Naive B cell (primary cell): ENCODE measurements at regions not wholly inside any gene's neighbourhood (a gene's known extent, or its start where the extent isn't known, plus 50 kb on each side); places are given as distances from the start of the nearest gene placed in this dataset.
A peak's percentile ranks its signal among the peaks of the same experiment; 100 is the strongest.
"Not testable (repeated sequence)": the region's sequence is repeated elsewhere in the genome, so short reads cannot be mapped to it uniquely, and the experiment has no call there.

Experiments
- ATAC-seq, 2 donors: fragments of 150-1000 bp; cut with Tn5 transposase; 2 replicates each; pipeline ENCODE4 v1.10.0; 2021; ENCODE audit warnings: low read depth in 2 of 2, mild to moderate bottlenecking in 2 of 2, moderate library complexity in 2 of 2
- DNase-seq: peaks from one replicate; pipeline ENCODE4 v3.0.0; 2022
- H3K27ac Mint-ChIP-seq, 6 donors: one replicate each; pipeline ENCODE4 v1.8.0; 2020 to 2022; ENCODE audit warnings: mild to moderate bottlenecking in 6 of 6, mixed read lengths in 6 of 6, moderate library complexity in 5 of 6, inconsistent platforms in 2 of 6
- H3K27me3 Mint-ChIP-seq, 3 donors: one replicate each; pipeline ENCODE4 v1.8.0; 2021 to 2022; ENCODE audit warnings: mixed read lengths in 3 of 3, mild to moderate bottlenecking in 1 of 3
- H3K36me3 Mint-ChIP-seq, 2 donors: one replicate each; pipeline ENCODE4 v1.8.0; 2020 to 2022; ENCODE audit warnings: mixed read lengths in 2 of 2, inconsistent platforms in 1 of 2, mild to moderate bottlenecking in 1 of 2
- H3K4me1 Mint-ChIP-seq, 3 donors: one replicate each; pipeline ENCODE4 v1.8.0; 2020 to 2022; ENCODE audit warnings: mixed read lengths in 3 of 3, inconsistent platforms in 1 of 3, mild to moderate bottlenecking in 1 of 3, moderate library complexity in 1 of 3
- H3K4me3 Mint-ChIP-seq, 8 donors: one replicate each; pipeline ENCODE4 v1.8.0; 2020 to 2022; ENCODE audit warnings: mild to moderate bottlenecking in 8 of 8, mixed read lengths in 8 of 8, moderate library complexity in 8 of 8, inconsistent platforms in 2 of 8
- H3K9me3 Mint-ChIP-seq, 7 donors: one replicate each; pipeline ENCODE4 v1.8.0; 2020 to 2022; ENCODE audit warnings: mixed read lengths in 7 of 7, mild to moderate bottlenecking in 5 of 7, inconsistent platforms in 2 of 7, moderate library complexity in 1 of 7

DNA sequence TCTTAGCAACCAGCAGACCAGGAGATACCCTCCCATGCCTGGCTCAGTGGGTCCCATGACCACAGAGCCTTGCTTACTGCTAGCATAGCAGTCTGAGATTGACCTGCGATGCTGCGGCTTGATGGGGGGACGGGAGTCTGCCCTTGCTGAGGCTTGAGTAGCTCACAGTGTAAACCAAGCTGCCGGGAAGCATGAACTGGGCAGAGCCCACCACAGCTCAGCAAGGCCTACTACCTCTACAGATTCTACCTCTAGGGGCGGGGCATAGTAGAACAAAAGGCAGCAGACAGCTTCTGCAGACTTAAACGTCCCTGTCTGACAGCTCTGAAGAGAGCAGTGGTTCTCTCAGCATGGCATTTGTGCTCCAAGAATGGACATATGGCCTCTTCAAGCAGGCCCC, 86.7 kb upstream of the OR4E1 start:
- DNase-seq, H3K36me3 Mint-ChIP-seq, H3K4me3 Mint-ChIP-seq, H3K27ac Mint-ChIP-seq, H3K4me1 Mint-ChIP-seq, ATAC-seq: not testable (repeated sequence)
- Mint-ChIP-seq H3K27me3 (peaks cover 32 to 44% (median 37%) of the 10 kb centered on the region in 3 donors), H3K9me3 (peaks cover 10 to 23% (median 12%) of the 10 kb centered on the region in 7 donors)

DNA sequence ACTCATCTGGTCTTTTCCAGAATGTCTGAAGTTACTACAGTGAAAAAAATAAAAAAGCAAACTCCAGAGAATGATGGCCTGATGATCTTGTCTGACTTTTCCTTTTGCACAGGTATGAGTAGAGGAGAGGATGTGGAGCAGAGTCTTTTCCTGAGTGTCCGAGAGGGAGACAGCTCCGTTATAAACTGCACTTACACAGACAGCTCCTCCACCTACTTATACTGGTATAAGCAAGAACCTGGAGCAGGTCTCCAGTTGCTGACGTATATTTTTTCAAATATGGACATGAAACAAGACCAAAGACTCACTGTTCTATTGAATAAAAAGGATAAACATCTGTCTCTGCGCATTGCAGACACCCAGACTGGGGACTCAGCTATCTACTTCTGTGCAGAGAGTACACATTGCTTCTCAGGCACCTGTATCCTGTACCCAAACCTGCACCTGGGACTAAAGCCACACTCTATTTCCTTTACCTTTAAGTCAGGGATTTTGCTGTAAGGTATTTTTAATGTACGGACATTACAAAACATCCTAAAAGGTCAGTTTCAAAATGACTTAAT, 75.8 kb upstream of the OR4E1 start:
- Mint-ChIP-seq H3K27me3 (peaks cover 15 to 18% (median 16%) of the 10 kb centered on the region in 3 donors), H3K4me1 (peaks cover 4 to 6% (median 5%) of the 10 kb centered on the region in 3 donors), H3K36me3 (no peaks in the 10 kb centered on the region), H3K9me3 (no peaks in the 10 kb centered on the region), H3K4me3 (no peak overlapping the region), H3K27ac (no peak overlapping the region)
- ATAC-seq (no peak), DNase-seq (no peak)

DNA sequence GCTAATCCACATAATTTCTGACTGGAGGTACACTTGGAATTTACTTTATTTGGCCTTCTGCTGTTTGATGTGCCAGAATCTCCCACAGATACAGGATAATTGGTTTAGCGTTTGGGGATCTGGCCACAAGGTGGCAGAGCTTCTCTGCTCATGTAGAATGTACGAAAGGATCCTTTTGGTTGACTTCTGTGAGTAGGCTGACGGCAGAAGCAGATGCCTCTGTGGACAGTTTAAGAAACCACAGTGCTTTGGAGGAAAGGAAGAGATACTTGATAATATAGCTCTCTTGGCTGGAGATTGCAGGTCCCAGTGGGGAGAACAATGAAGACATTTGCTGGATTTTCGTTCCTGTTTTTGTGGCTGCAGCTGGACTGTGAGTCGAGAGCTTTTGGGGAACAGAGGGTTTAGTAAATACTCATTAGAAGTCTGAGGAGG, 75.3 kb upstream of the OR4E1 start:
- peaks cover 15 to 21% (median 17%) of the 10 kb centered on the region in 3 donors for H3K27me3 Mint-ChIP-seq
- ATAC-seq (peak in 1 of 2 donors; percentile 35), DNase-seq (no peak)
- no peaks in the 10 kb centered on the region for H3K9me3 Mint-ChIP-seq
- H3K4me1 Mint-ChIP-seq = peaks cover 4 to 6% (median 5%) of the 10 kb centered on the region in 3 donors
- H3K27ac Mint-ChIP-seq = peak overlapping the region in 1 of 6 donors; percentile 53
- peak overlapping the region in 1 of 8 donors; percentile 8 for H3K4me3 Mint-ChIP-seq
- H3K36me3 Mint-ChIP-seq = no peaks in the 10 kb centered on the region

DNA sequence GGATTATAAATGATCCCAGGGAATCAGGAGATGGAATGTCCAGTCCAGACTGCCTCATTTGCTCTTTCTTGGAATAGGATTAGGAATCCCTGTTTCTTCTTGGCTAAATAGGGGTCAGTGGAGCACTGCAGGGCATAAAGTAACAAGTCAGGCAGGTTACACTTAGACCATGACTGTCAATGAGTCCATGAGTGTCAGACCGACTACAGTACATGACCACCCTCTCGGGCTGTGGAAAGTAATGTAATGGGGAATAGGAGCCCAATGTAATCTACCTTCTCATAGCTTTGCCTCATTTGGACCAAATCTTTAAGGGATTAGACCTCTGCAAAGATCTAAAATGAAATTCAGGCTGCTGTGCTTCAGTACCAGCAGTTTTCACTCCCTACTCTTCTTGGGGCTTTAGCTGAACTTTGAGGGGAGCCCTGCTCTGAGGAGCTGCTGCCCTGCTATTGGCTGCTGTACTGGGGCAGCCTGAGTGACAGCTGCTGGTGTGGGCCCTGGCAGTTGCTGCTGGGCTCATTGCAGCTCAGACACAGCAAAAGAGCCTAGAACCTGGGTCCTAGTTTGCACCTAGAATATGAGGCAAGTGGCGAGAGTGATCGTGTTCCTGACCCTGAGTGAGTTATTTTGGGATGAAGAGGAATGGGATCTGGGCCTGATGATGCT, 62.2 kb upstream of the OR4E1 start:
- H3K27me3 Mint-ChIP-seq = peaks cover 37 to 72% (median 58%) of the 10 kb centered on the region in 3 donors
- no peak for DNase-seq

DNA sequence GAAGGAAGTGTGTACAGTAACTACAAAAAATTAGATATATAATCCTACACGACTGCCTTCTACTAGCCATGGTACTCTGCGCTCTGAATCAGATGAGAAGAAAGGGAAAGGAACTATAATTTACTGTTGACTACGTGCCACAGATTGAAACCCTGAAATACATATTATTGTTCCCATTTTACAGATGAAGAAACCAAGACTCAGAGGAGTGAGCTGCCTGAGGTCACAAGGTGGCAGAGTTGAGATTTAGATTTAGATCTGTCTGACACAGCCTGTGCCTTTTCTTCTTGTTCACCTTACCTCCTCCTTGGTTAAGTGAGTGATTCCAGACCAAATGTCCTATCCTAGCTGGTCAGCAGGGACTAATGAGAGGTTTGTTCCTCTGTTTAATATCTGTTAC, 61.6 kb upstream of the OR4E1 start:
- Mint-ChIP-seq H3K4me3 (no peak overlapping the region), H3K9me3 (peaks cover 0 to 5% (median 0%) of the 10 kb centered on the region in 7 donors)

More for the DNA sequence above, 62.2 kb upstream of the OR4E1 start:
- H3K27ac Mint-ChIP-seq = no peak overlapping the region
- ATAC-seq = no peak
- H3K4me1 Mint-ChIP-seq = peaks cover 0 to 7% (median 0%) of the 10 kb centered on the region in 3 donors
- H3K36me3 Mint-ChIP-seq = no peaks in the 10 kb centered on the region
- H3K9me3 Mint-ChIP-seq = peaks cover 0 to 5% (median 0%) of the 10 kb centered on the region in 7 donors
- H3K4me3 Mint-ChIP-seq = no peak overlapping the region

DNA sequence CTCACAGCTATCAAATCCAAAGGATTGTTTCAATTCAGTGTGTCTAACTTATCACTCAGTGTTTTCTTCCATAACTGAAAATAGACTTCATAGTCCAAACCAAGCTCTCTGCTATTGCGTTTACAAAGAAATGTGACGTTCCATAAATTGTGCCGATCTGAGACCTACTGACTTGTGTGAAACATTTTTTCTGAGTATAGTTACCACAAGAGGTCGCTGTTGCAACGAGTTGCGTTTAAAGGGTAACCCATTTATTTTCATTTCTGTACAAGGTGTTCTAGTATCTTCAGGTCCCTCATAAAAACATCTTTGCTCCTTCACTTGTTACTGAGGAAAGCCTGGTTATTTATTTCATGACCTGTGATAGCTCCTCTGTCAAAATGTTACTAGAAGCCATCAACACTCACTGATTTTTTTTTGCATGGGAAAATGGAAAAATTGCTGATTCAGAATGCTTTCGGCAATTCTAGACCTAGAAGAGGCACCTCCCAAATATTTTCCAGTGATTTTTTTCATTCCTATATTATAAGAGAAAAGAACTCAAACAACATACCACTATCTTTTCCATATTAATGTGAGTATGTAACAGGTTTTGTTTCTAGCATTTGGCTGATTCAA, 60.9 kb upstream of the OR4E1 start:
- Mint-ChIP-seq H3K9me3 (peaks cover 0 to 5% (median 0%) of the 10 kb centered on the region in 7 donors), H3K36me3 (no peaks in the 10 kb centered on the region), H3K4me3 (no peak overlapping the region), H3K27ac (no peak overlapping the region), H3K4me1 (peaks cover 0 to 7% (median 6%) of the 10 kb centered on the region in 3 donors), H3K27me3 (peaks cover 28 to 65% (median 52%) of the 10 kb centered on the region in 3 donors)
- DNase-seq = no peak
- ATAC-seq = no peak

More for the DNA sequence above, 61.6 kb upstream of the OR4E1 start:
- Mint-ChIP-seq H3K4me1 (peaks cover 0 to 7% (median 2%) of the 10 kb centered on the region in 3 donors), H3K36me3 (no peaks in the 10 kb centered on the region), H3K27me3 (peaks cover 34 to 66% (median 54%) of the 10 kb centered on the region in 3 donors), H3K27ac (no peak overlapping the region)
- DNase-seq (no peak), ATAC-seq (no peak)

DNA sequence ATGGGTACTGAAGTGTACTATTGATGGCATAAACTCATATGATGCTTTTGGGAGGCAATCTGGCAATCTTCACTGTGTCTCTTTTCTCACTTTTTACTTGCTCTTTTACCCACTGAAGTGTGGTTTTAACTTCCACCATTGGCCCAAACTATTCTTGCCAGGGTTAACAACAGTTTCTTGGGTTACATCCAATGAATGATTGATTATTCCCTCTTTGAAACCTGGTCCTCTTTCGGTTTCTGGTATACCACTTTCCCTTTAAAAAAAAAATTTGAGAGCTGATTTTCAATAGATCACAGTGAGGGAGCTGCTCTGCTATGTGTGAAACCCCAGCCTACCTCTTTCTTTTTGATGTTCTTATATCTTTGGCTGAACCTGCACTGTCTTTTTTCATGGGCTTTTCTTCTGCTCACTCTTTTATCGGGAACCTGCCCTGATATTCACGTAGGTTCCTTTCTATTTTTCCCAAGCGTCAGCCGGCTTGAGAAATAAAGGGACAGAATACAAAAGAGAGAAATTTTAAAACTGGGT, 56.1 kb upstream of the OR4E1 start:
- H3K27ac Mint-ChIP-seq = peak overlapping the region in 1 of 6 donors; percentile 2
- peaks cover 0 to 10% (median 1%) of the 10 kb centered on the region in 7 donors for H3K9me3 Mint-ChIP-seq
- DNase-seq (no peak), ATAC-seq (no peak)
- H3K4me3 Mint-ChIP-seq = no peak overlapping the region
- peaks cover 36 to 40% (median 37%) of the 10 kb centered on the region in 3 donors for H3K27me3 Mint-ChIP-seq
- H3K4me1 Mint-ChIP-seq = peaks cover 0 to 6% (median 5%) of the 10 kb centered on the region in 3 donors
- no peaks in the 10 kb centered on the region for H3K36me3 Mint-ChIP-seq

DNA sequence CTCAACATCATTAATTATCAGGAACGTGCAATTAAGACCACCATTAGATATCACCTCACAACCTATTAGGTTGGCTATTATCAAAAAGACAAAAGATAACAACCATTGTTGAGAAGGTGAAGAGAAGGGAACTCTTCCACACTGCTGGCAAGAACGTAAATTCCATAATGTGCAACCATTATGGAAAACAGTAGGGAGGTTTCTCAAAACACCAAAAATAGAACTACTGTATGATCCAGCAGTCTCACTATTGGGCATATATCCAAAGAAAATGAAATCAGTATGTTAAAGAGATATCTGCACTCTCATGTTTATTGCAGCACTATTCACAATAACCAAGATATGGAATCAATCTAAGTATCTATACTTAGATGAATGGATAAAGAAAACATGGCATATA, 51.6 kb upstream of the OR4E1 start:
- Mint-ChIP-seq H3K27ac (peak overlapping the region in 1 of 6 donors; percentile 35), H3K9me3 (peaks cover 0 to 10% (median 2%) of the 10 kb centered on the region in 7 donors), H3K27me3 (peaks cover 27 to 40% (median 32%) of the 10 kb centered on the region in 3 donors), H3K4me1 (peaks cover 0 to 4% (median 0%) of the 10 kb centered on the region in 3 donors), H3K36me3 (no peaks in the 10 kb centered on the region), H3K4me3 (no peak overlapping the region)
- no peak for ATAC-seq
- no peak for DNase-seq

DNA sequence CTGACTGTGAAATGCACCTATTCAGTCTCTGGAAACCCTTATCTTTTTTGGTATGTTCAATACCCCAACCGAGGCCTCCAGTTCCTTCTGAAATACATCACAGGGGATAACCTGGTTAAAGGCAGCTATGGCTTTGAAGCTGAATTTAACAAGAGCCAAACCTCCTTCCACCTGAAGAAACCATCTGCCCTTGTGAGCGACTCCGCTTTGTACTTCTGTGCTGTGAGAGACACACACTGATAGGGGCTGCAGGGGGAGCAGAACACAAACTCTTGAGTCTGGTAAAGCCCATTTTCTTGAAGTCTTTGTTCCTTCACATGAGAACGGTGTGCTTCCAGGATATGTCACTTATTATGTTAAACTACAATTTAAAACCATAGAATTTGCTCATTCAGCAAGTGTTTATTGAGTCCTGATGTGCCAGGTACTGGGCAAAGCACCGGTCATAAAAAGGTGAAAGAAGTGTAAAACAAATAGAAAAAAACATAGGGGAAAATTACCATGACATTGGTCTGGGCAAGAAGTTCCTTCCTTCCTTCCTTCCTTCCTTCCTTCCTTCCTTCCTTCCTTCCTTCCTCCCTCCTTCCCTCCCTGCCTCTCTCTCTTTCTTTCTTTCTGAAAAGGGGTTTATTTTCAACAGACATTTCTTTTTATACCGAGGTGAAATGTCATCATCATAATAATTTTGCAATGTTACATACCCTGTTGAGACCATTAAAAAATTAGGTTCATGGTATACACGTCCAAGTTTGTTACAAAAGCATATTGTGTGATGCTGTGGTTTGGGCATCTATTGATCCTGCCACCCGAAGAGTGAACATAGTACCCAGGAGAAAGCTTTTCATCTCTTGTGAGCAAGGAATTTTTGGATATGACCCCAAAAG, 50.7 kb upstream of the OR4E1 start:
- Mint-ChIP-seq H3K4me3 (no peak overlapping the region), H3K27me3 (peaks cover 29 to 36% (median 30%) of the 10 kb centered on the region in 3 donors), H3K4me1 (no peaks in the 10 kb centered on the region), H3K9me3 (peaks cover 0 to 10% (median 2%) of the 10 kb centered on the region in 7 donors), H3K27ac (no peak overlapping the region), H3K36me3 (no peaks in the 10 kb centered on the region)
- no peak for ATAC-seq
- no peak for DNase-seq

DNA sequence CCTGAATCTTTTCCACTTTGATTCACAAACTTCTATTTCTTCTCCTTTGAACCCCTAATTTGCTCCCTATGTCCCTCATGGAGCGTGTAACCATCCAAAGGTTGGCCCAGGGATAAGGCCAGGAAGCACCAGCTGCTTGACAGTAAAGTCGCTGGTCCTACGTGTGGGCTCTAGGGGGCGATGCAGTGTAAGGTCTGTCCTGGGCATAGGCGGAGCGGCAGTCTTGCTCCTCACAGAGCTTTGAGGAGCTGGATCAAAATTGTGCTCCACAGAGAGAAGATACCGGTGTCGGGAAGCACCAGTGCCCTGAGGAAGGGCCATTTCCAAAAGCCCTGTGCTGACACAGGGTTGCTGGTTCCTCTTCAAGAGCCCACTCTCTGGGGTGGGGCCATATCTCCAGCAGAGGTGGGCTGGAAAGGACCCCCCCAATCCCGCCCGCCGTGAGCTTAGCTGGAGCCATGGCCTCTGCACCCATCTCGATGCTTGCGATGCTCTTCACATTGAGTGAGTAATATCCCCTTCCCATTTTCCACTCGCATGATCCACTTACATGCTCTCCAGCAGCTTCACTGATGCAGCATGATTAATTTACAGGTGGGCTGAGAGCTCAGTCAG, 49.9 kb upstream of the OR4E1 start:
- Mint-ChIP-seq H3K36me3 (no peaks in the 10 kb centered on the region), H3K27ac (no peak overlapping the region), H3K4me3 (no peak overlapping the region), H3K27me3 (peaks cover 29 to 44% (median 36%) of the 10 kb centered on the region in 3 donors), H3K4me1 (no peaks in the 10 kb centered on the region), H3K9me3 (peaks cover 0 to 10% (median 2%) of the 10 kb centered on the region in 7 donors)
- DNase-seq = no peak
- ATAC-seq = no peak
